ENCODE measurements at regions not wholly inside any gene's neighbourhood (a gene's known extent, or its start where the extent isn't known, plus 50 kb on each side); places are given as distances from the start of the nearest gene placed in this dataset.

- Histone ChIP-seq H3K4me3 (ENCODE audit: low read length) (no peak overlapping the region), H3K79me2 (ENCODE audit: low read length) (no peaks in the 10 kb centered on the region), H3K4me2 (ENCODE audit: low read depth, low read length) (no peak overlapping the region), H3K9me3 (replicated peaks; ENCODE audit: insufficient read depth, low read length) (no peaks in the 10 kb centered on the region), H3F3A (ENCODE audit: insufficient read depth, low read length) (no peaks in the 10 kb centered on the region), H4K20me1 (ENCODE audit: insufficient read depth, low read length) (no peaks in the 10 kb centered on the region), H3K4me1 (ENCODE audit: low read length) (no peaks in the 10 kb centered on the region), H3K27ac (ENCODE audit: low read length) (no peak overlapping the region), H3K36me3 (replicated peaks; ENCODE audit: insufficient read depth, low read length) (no peaks in the 10 kb centered on the region), H2AFZ (ENCODE audit: low read length) (no peak overlapping the region), H3K9me2 (replicated peaks; ENCODE audit: insufficient read depth, low read length) (no peaks in the 10 kb centered on the region), H3K27me3 (replicated peaks; ENCODE audit: insufficient read depth, low read length) (no peaks in the 10 kb centered on the region), H3K9ac (ENCODE audit: low read length) (no peak overlapping the region)
- DNase-seq = no peak
- TF ChIP-seq EZH2phosphoT487 (IDR thresholded peaks at IDR 0.05; ENCODE audit: low read length) = no peak
Observed at GRCh38 chr9:106796771-106797170, 66.2 kb upstream of the ZNF462 start.

- Histone ChIP-seq H3K9ac (ENCODE audit: low read length) (no peak overlapping the region), H3K4me2 (ENCODE audit: low read depth, low read length) (no peak overlapping the region), H4K20me1 (ENCODE audit: insufficient read depth, low read length) (no peaks in the 10 kb centered on the region), H3K9me2 (replicated peaks; ENCODE audit: insufficient read depth, low read length) (no peaks in the 10 kb centered on the region), H3K79me2 (ENCODE audit: low read length) (no peaks in the 10 kb centered on the region), H3K36me3 (replicated peaks; ENCODE audit: insufficient read depth, low read length) (no peaks in the 10 kb centered on the region), H2AFZ (ENCODE audit: low read length) (no peak overlapping the region), H3F3A (ENCODE audit: insufficient read depth, low read length) (no peaks in the 10 kb centered on the region), H3K9me3 (replicated peaks; ENCODE audit: insufficient read depth, low read length) (no peaks in the 10 kb centered on the region), H3K4me3 (ENCODE audit: low read length) (no peak overlapping the region), H3K4me1 (ENCODE audit: low read length) (no peaks in the 10 kb centered on the region), H3K27ac (ENCODE audit: low read length) (no peak overlapping the region), H3K27me3 (replicated peaks; ENCODE audit: insufficient read depth, low read length) (no peaks in the 10 kb centered on the region)
- TF ChIP-seq CTCF (IDR thresholded peaks at IDR 0.05; ENCODE audit: low read length) (no peak), EZH2phosphoT487 (IDR thresholded peaks at IDR 0.05; ENCODE audit: low read length) (no peak), EZH2 (optimal IDR thresholded peaks at IDR 0.05; ENCODE audit: low read depth, low read length) (no peak)
- DNase-seq = no peak
Observed at GRCh38 chr9:106797299-106797698, 65.7 kb upstream of the ZNF462 start.

- no peak for DNase-seq
- no peaks in the 10 kb centered on the region for H4K20me1 ChIP-seq (ENCODE audit: insufficient read depth, low read length)
- H3K79me2 ChIP-seq (ENCODE audit: low read length) = no peaks in the 10 kb centered on the region
- H3K36me3 ChIP-seq (replicated peaks; ENCODE audit: insufficient read depth, low read length) = no peaks in the 10 kb centered on the region
- no peak overlapping the region for H3K4me2 ChIP-seq (ENCODE audit: low read depth, low read length)
- H3K27ac ChIP-seq (ENCODE audit: low read length) = no peak overlapping the region
- no peaks in the 10 kb centered on the region for H3F3A ChIP-seq (ENCODE audit: insufficient read depth, low read length)
- H3K9ac ChIP-seq (ENCODE audit: low read length) = no peak overlapping the region
- TF ChIP-seq EZH2 (optimal IDR thresholded peaks at IDR 0.05; ENCODE audit: low read depth, low read length) (no peak), EZH2phosphoT487 (IDR thresholded peaks at IDR 0.05; ENCODE audit: low read length) (no peak), CTCF (IDR thresholded peaks at IDR 0.05; ENCODE audit: low read length) (no peak)
- no peaks in the 10 kb centered on the region for H3K4me1 ChIP-seq (ENCODE audit: low read length)
- no peaks in the 10 kb centered on the region for H3K27me3 ChIP-seq (replicated peaks; ENCODE audit: insufficient read depth, low read length)
- no peak overlapping the region for H2AFZ ChIP-seq (ENCODE audit: low read length)
- H3K9me3 ChIP-seq (replicated peaks; ENCODE audit: insufficient read depth, low read length) = no peaks in the 10 kb centered on the region
- H3K9me2 ChIP-seq (replicated peaks; ENCODE audit: insufficient read depth, low read length) = no peaks in the 10 kb centered on the region
- H3K4me3 ChIP-seq (ENCODE audit: low read length) = no peak overlapping the region
Observed at GRCh38 chr9:106798016-106798799, 64.8 kb upstream of the ZNF462 start.

GRCh38 chr9:106799152-106799551 lies 63.8 kb upstream of the ZNF462 start:
- H3K9me3 ChIP-seq (replicated peaks; ENCODE audit: insufficient read depth, low read length) = no peaks in the 10 kb centered on the region
- H3K27me3 ChIP-seq (replicated peaks; ENCODE audit: insufficient read depth, low read length) = no peaks in the 10 kb centered on the region
- H3K9ac ChIP-seq (ENCODE audit: low read length) = no peak overlapping the region
- H3K4me2 ChIP-seq (ENCODE audit: low read depth, low read length) = no peak overlapping the region
- no peak for DNase-seq
- no peaks in the 10 kb centered on the region for H4K20me1 ChIP-seq (ENCODE audit: insufficient read depth, low read length)
- no peaks in the 10 kb centered on the region for H3F3A ChIP-seq (ENCODE audit: insufficient read depth, low read length)
- no peaks in the 10 kb centered on the region for H3K36me3 ChIP-seq (replicated peaks; ENCODE audit: insufficient read depth, low read length)
- H3K27ac ChIP-seq (ENCODE audit: low read length) = no peak overlapping the region
- no peaks in the 10 kb centered on the region for H3K4me1 ChIP-seq (ENCODE audit: low read length)
- no peak overlapping the region for H2AFZ ChIP-seq (ENCODE audit: low read length)
- H3K9me2 ChIP-seq (replicated peaks; ENCODE audit: insufficient read depth, low read length) = no peaks in the 10 kb centered on the region
- no peaks in the 10 kb centered on the region for H3K79me2 ChIP-seq (ENCODE audit: low read length)
- TF ChIP-seq EZH2phosphoT487 (IDR thresholded peaks at IDR 0.05; ENCODE audit: low read length) (no peak), CTCF (IDR thresholded peaks at IDR 0.05; ENCODE audit: low read length) (no peak)
- H3K4me3 ChIP-seq (ENCODE audit: low read length) = no peak overlapping the region

Data from MM.1S (cell line).